HEK293T (cell line): ENCODE measurements at regions not wholly inside any gene's neighbourhood (a gene's known extent, or its start where the extent isn't known, plus 50 kb on each side); places are given as distances from the start of the nearest gene placed in this dataset.

Source experiments
- ARNT ChIP-seq: fragments of 450-650 bp; IDR thresholded peaks from 2 replicates; pipeline ENCODE4 v1.6.1; 2017; ENCODE audit warnings: mild to moderate bottlenecking
- ELF4 ChIP-seq: fragments of 450-650 bp; IDR thresholded peaks from 2 replicates; pipeline ENCODE4 v1.6.1; 2017; ENCODE audit warnings: antibody characterized with exemption
- FOXA1 ChIP-seq: fragments of 450-650 bp; IDR thresholded peaks from 2 replicates; pipeline ENCODE4 v1.6.1; 2016; ENCODE audit warnings: mild to moderate bottlenecking
- HDGF ChIP-seq: fragments of 450-650 bp; IDR thresholded peaks from 2 replicates; pipeline ENCODE4 v1.6.1; 2017; ENCODE audit warnings: antibody characterized with exemption, borderline replicate concordance
- SP1 ChIP-seq: fragments of 450-650 bp; IDR thresholded peaks from 2 replicates; pipeline ENCODE4 v1.6.1; 2017
- TF ChIP-seq, protein P1 (sequence below): fragments of 450-650 bp; IDR thresholded peaks from 2 replicates; pipeline ENCODE4 v1.6.1; 2016

DNA sequence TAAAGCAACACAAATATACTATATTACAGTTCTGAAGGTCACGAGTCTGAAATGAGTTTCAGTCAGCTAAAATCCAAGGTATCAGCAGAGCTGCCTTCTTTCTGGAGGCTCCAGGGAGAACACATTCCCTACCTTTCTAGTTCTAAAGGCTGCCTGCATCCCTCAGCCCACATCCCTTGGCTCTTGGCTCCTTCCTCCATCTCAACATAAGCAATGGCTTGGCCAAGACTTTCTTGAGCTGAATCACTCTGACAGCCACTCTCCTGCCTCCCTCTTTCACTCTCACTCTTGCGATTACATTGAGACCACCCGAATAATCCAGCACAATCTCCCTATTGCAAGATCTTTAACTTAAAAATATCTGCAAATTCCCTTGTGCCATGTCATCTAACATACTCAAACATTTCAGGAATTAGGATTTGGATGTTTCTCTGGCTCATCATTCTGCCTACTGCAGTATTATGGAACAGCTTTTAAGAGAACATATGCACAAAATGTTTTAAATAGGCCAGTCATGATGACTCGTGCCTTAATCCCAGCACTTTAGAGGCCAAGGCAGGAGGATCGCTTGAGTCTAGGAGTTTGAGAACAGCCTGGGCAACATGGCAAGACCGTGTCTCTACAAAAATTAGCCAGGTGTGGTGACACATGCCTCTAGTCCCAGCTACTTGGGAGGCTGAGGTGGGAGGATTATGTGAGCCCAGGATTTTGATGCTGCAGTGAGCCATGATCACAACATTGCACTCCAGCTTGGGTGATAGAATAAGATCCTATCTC, 144.2 kb upstream of the VSTM2A start:
- no peak for TF ChIP-seq ELF4
- TF ChIP-seq HDGF, result no peak
- TF ChIP-seq SP1, result no peak
- TF ChIP-seq ARNT, result no peak
- TF ChIP-seq, protein P1, sequence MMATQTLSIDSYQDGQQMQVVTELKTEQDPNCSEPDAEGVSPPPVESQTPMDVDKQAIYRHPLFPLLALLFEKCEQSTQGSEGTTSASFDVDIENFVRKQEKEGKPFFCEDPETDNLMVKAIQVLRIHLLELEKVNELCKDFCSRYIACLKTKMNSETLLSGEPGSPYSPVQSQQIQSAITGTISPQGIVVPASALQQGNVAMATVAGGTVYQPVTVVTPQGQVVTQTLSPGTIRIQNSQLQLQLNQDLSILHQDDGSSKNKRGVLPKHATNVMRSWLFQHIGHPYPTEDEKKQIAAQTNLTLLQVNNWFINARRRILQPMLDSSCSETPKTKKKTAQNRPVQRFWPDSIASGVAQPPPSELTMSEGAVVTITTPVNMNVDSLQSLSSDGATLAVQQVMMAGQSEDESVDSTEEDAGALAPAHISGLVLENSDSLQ, result no peak
- TF ChIP-seq FOXA1, result no peak
